Gastrocnemius medialis (tissue), 4 donors: ENCODE measurements at regions not wholly inside any gene's neighbourhood (a gene's known extent, or its start where the extent isn't known, plus 50 kb on each side); places are given as distances from the start of the nearest gene placed in this dataset.

Experiments used
- ATAC-seq, 2 donors: fragments of 150-250 bp; one replicate each; pipeline ENCODE4 v1.9.1; 2016
- DNase-seq, 2 donors: peaks; one replicate each; pipeline ENCODE4 v3.0.0-alpha.2; 2019
- H3K27ac ChIP-seq, 4 donors: fragments of 200-600 bp; sonication (generic); 1 replicate in 1 of 4; 2 replicates in 3 of 4; pipeline ENCODE4 v1.5.1; 2016 to 2018; ENCODE audit warnings: mild to moderate bottlenecking in 2 of 4, moderate library complexity in 1 of 4
- H3K27me3 ChIP-seq, 3 donors: fragments of 200-600 bp; sonication (generic) in 2 of 3; 1 replicate in 1 of 3; 2 replicates in 2 of 3; pipeline versions ENCODE4 v1.5.1 to v1.6.0; 2016 to 2019; ENCODE audit warnings: mild to moderate bottlenecking in 1 of 3, moderate library complexity in 1 of 3
- H3K36me3 ChIP-seq, 2 donors: fragments of 200-600 bp; sonication (generic) in 1 of 2; one replicate each; pipeline ENCODE4 v1.5.1; 2017 to 2018
- H3K4me1 ChIP-seq, 2 donors: fragments of 200-600 bp; sonication (generic) in 1 of 2; one replicate each; pipeline ENCODE4 v1.5.1; 2016 to 2017; ENCODE audit warnings: mild to moderate bottlenecking in 2 of 2
- H3K4me3 ChIP-seq, 4 donors: fragments of 200-600 bp; sonication (generic) in 3 of 4; 1 replicate in 1 of 4; 2 replicates in 3 of 4; pipeline ENCODE4 v1.5.1; 2016 to 2019; ENCODE audit warnings: mild to moderate bottlenecking in 2 of 4
- H3K9me3 ChIP-seq, 3 donors: fragments of 200-600 bp; sonication (generic) in 2 of 3; 1 replicate in 1 of 3; 2 replicates in 2 of 3; pipeline ENCODE4 v1.5.1; 2016 to 2019
- POLR2A ChIP-seq, 2 donors: fragments of 450-650 bp; IDR thresholded peaks; one replicate each; pipeline ENCODE4 v1.6.1; 2017; ENCODE audit warnings: antibody characterized with exemption in 2 of 2, mild to moderate bottlenecking in 2 of 2, moderate library complexity in 2 of 2
- in situ Hi-C, 4 donors: fragments of 200-750 bp; cut with MboI; loops; one replicate each; pipeline versions ENCODE4 v1.15.0 to v1.8.0; 2017; ENCODE audit warnings: low sequenced_read_pairs in 4 of 4
- intact Hi-C: fragments of 100-400 bp; cut with DNase I; formaldehyde crosslinking; loops from one replicate; pipeline ENCODE4 v1.15.1; 2023; ENCODE audit warnings: low total_unique reads
- TF ChIP-seq, protein P1 (sequence below), 5 experiments: fragments of 450-650 bp in 3 of 5; fragments of 200-600 bp in 2 of 5; sonication (generic) in 2 of 5; IDR thresholded peaks in 4 of 5; conservative IDR thresholded peaks in 1 of 5; 1 replicate in 4 of 5; 2 replicates in 1 of 5; pipeline ENCODE4 v1.5.1; 2016 to 2019; ENCODE audit warnings: antibody characterized with exemption in 5 of 5, mild to moderate bottlenecking in 3 of 5, moderate library complexity in 3 of 5

DNA sequence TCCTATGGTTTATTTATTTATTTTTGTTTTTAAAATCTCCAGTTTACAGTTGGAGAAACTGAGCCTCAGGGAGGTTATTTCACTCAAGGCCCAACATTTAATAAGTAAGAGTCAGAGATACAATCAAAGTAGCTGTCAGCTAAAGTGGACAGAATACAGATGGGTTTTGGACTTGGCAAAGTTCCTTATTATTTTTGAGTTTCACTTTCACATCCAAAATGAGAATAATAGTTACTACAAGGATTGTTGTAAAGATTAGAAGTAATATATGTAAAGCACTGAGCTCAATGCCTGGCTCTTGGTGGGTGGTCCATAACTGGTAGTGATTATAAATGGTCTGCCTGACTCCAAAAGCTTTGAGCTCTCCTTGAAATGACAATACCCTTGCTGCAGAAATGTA lies 87.5 kb upstream of the SESN3 start:
- no peak for DNase-seq
- H3K4me1 ChIP-seq: peaks cover 0 to 9% of the 10 kb centered on the region in 2 donors
- intact Hi-C loops: no loop called here

DNA sequence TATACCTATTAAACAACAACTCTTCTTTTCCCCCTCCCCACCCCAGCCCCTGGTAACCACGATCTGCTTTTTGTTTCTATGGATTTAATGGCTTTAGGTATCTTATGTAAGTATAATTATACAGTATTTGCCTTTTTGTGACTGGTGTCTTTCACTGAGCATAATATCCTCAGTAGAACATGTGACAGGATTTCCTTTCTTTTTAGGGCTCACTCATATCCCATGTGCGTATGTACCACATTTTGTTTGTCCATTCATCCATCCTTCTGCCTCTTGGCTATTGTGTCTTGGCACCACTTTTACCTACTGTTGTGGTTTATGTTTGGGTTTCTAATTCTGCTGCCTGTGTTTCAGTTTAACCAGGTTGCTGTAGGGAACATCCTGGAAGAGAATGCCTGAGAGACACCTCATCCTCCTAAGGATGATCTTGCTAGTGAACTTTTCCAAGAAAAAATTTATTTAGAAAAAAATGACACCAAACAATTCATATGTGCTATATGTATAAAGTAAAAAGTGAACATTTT lies 77.6 kb upstream of the SESN3 start:
- TF ChIP-seq, protein P1, sequence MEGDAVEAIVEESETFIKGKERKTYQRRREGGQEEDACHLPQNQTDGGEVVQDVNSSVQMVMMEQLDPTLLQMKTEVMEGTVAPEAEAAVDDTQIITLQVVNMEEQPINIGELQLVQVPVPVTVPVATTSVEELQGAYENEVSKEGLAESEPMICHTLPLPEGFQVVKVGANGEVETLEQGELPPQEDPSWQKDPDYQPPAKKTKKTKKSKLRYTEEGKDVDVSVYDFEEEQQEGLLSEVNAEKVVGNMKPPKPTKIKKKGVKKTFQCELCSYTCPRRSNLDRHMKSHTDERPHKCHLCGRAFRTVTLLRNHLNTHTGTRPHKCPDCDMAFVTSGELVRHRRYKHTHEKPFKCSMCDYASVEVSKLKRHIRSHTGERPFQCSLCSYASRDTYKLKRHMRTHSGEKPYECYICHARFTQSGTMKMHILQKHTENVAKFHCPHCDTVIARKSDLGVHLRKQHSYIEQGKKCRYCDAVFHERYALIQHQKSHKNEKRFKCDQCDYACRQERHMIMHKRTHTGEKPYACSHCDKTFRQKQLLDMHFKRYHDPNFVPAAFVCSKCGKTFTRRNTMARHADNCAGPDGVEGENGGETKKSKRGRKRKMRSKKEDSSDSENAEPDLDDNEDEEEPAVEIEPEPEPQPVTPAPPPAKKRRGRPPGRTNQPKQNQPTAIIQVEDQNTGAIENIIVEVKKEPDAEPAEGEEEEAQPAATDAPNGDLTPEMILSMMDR (IDR thresholded peaks at IDR 0.05 in 4 of 5, conservative IDR thresholded peaks at IDR 0.05 in 1 of 5): no peak
- TF ChIP-seq POLR2A (IDR thresholded peaks at IDR 0.05): no peak
- Histone ChIP-seq H3K4me1 (no peaks in the 10 kb centered on the region), H3K36me3 (no peaks in the 10 kb centered on the region), H3K27ac (no peak overlapping the region), H3K4me3 (no peak overlapping the region), H3K27me3 (no peaks in the 10 kb centered on the region), H3K9me3 (no peaks in the 10 kb centered on the region)
- no peak for ATAC-seq
- no peak for DNase-seq
- intact Hi-C loops: no loop called here
- in situ Hi-C loops: no loop called here

More for the DNA sequence above, 87.5 kb upstream of the SESN3 start:
- Histone ChIP-seq H3K36me3 (no peaks in the 10 kb centered on the region), H3K27ac (no peak overlapping the region), H3K27me3 (no peaks in the 10 kb centered on the region), H3K9me3 (no peaks in the 10 kb centered on the region), H3K4me3 (no peak overlapping the region)
- in situ Hi-C loops: no loop called here
- TF ChIP-seq, protein P1 (IDR thresholded peaks at IDR 0.05 in 4 of 5, conservative IDR thresholded peaks at IDR 0.05 in 1 of 5): no peak
- no peak for TF ChIP-seq POLR2A (IDR thresholded peaks at IDR 0.05)
- no peak for ATAC-seq

DNA sequence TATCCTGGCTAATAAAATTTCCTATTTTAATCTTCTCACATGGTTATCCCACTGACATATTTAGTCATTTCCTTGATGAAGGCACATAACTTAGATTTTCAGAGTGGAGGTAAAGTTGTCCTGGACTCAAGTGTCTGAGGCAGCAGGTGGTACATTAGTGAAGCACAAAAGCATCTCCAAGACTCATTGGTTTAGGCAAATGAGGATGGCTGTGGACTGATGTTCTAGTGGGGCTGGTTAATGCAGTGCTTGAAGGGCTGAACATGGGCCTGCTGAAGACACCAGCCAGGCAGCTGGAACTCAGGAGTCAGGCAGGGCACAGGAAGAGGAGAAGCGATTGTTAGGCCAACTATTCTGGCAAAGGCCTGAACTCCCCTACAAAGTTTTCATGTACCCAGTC lies 76.3 kb upstream of the SESN3 start:
- Histone ChIP-seq H3K36me3 (no peaks in the 10 kb centered on the region), H3K4me1 (no peaks in the 10 kb centered on the region), H3K9me3 (no peaks in the 10 kb centered on the region), H3K27ac (no peak overlapping the region), H3K27me3 (no peaks in the 10 kb centered on the region), H3K4me3 (no peak overlapping the region)
- ATAC-seq: no peak
- intact Hi-C loops: no loop called here
- TF ChIP-seq POLR2A (IDR thresholded peaks at IDR 0.05): no peak
- TF ChIP-seq, protein P1 (IDR thresholded peaks at IDR 0.05 in 4 of 5, conservative IDR thresholded peaks at IDR 0.05 in 1 of 5): no peak
- in situ Hi-C loops: no loop called here
- DNase-seq: no peak

DNA sequence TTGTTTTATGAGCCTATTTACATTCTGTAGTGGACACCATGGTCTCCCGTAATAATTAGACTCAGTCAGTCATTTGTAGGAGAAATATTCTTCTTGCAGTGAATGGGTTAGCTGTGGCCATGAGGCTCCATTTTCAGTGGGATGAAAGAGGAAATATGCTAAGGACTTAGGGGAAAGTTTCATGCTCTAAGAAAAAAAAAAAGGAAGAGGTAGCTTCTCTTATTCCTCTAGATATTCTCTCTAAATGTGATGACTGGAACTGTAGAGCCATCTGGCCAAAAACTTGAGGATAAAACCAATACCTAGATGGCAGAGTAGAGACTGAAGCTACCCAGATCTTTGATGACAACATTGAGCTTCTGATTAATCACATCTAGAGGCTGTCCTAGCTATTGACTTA lies 75.8 kb upstream of the SESN3 start:
- no peak overlapping the region for H3K27ac ChIP-seq
- intact Hi-C loops (no loop called here), in situ Hi-C loops (no loop called here)
- no peak for DNase-seq
- H3K4me1 ChIP-seq: no peaks in the 10 kb centered on the region
- H3K36me3 ChIP-seq: no peaks in the 10 kb centered on the region
- no peak overlapping the region for H3K4me3 ChIP-seq
- no peak for TF ChIP-seq POLR2A (IDR thresholded peaks at IDR 0.05)
- TF ChIP-seq, protein P1 (IDR thresholded peaks at IDR 0.05 in 4 of 5, conservative IDR thresholded peaks at IDR 0.05 in 1 of 5): no peak
- H3K9me3 ChIP-seq: no peaks in the 10 kb centered on the region
- no peaks in the 10 kb centered on the region for H3K27me3 ChIP-seq
- ATAC-seq: no peak

DNA sequence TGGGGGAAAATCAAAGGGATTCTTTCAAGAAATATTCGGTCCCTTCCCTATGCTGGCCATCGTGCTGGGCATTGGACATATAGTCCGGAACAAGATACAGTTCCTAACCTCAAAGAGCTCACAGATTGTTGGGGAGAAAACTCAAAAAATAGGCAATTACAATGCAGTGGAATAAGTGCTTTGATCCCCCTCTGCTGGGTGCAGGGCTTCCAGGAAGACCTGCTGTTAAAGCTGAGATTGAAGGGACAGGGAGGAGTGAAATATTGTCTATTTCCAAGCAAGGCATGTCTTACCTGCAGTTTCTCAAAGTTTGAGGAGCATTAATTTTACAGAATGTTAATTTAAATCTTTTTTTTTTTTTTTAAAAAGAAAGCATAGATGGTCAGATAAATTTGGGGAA lies 75.1 kb upstream of the SESN3 start:
- TF ChIP-seq POLR2A (IDR thresholded peaks at IDR 0.05): no peak
- TF ChIP-seq, protein P1 (IDR thresholded peaks at IDR 0.05 in 4 of 5, conservative IDR thresholded peaks at IDR 0.05 in 1 of 5): no peak

More for the DNA sequence above, 75.1 kb upstream of the SESN3 start:
- no peak overlapping the region for H3K4me3 ChIP-seq
- H3K9me3 ChIP-seq: no peaks in the 10 kb centered on the region
- H3K4me1 ChIP-seq: no peaks in the 10 kb centered on the region
- in situ Hi-C loops (no loop called here), intact Hi-C loops (no loop called here)
- no peaks in the 10 kb centered on the region for H3K27me3 ChIP-seq
- DNase-seq (no peak), ATAC-seq (no peak)
- H3K27ac ChIP-seq: no peak overlapping the region
- H3K36me3 ChIP-seq: no peaks in the 10 kb centered on the region
